IPS DF 6.9 (cell line): ENCODE measurements at regions not wholly inside any gene's neighbourhood (a gene's known extent, or its start where the extent isn't known, plus 50 kb on each side); places are given as distances from the start of the nearest gene placed in this dataset.
A peak's percentile ranks its signal among the peaks of the same experiment; 100 is the strongest.

Experiments
- DNase-seq: peaks from one replicate; pipeline ENCODE4 v3.0.0-alpha.2; 2013; ENCODE audit warnings: low read depth, low spot score
- H3K27ac ChIP-seq: one replicate; pipeline ENCODE4 v1.5.1; 2013; ENCODE audit warnings: low read length, control low read depth
- H3K27me3 ChIP-seq: 2 replicates; pipeline ENCODE4 v1.6.1; 2013; ENCODE audit warnings: mild to moderate bottlenecking, low read length; ENCODE audit not compliant: control insufficient read depth, insufficient read depth
- H3K36me3 ChIP-seq: 2 replicates; pipeline ENCODE4 v1.6.1; 2013; ENCODE audit warnings: low read length; ENCODE audit not compliant: control insufficient read depth, insufficient read depth
- H3K4me1 ChIP-seq: 2 replicates; pipeline ENCODE4 v1.6.1; 2013; ENCODE audit warnings: low read length; ENCODE audit not compliant: control insufficient read depth, insufficient read depth
- H3K4me3 ChIP-seq: 2 replicates; pipeline ENCODE4 v1.5.1; 2013; ENCODE audit warnings: mild to moderate bottlenecking, low read length
- H3K9me3 ChIP-seq: 2 replicates; pipeline ENCODE4 v1.6.1; 2013; ENCODE audit warnings: low read length, inconsistent platforms; ENCODE audit not compliant: control insufficient read depth, insufficient read depth
- WGBS: extraction: QIAGEN DNeasy Blood & Tissue Kit; methylation state at CpG from one replicate; pipeline ENCODE4 v1.1.7; 2013; ENCODE audit warnings: mixed read lengths, missing lambda C conversion rate; ENCODE audit not compliant: insufficient read length, insufficient coverage; 5-methylcytosine and 5-hydroxymethylcytosine counted together

DNA sequence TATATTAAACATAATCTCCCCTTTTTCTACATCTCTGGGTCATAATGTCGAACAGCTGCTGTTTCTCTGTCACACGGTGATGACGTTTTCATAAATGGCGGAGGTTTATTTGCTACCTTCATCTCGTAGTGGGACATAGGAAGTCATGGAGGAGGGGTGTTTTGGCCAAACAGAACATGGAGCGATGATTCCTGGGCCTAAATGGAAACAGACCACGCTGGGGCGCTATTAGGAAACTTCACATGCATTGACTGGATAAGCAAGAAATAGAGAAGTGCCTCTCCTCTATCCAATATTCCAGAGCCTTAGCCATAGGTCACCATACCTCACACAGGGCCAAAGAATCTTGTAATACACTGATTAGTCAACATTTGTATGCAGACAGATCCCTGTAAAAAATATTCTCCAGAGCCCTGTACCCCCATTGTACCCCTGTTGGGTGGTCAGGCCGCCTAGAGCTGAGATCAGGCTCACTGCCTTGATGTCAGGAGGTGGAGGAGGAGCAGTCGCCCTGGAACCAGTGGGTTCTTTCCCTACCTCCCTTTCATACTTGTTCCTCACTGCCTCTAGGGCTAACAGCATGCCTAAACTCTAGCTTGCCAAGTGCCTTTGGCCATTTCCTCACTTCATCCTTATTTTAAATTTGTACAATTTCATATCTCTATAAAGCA lies 77.8 kb upstream of the SPIN1 start:
- H3K27me3 ChIP-seq, result no peaks in the 10 kb centered on the region
- DNase-seq, result peak; percentile 75
- peaks cover 3% of the 10 kb centered on the region; the same call in 1 of the 2 replicates for H3K4me1 ChIP-seq
- no CpG with 5 or more reads among the region's 10 CpGs for WGBS
- no peaks in the 10 kb centered on the region for H3K9me3 ChIP-seq
- no peak overlapping the region for H3K4me3 ChIP-seq
- H3K27ac ChIP-seq, result no peak overlapping the region
- H3K36me3 ChIP-seq, result no peaks in the 10 kb centered on the region

DNA sequence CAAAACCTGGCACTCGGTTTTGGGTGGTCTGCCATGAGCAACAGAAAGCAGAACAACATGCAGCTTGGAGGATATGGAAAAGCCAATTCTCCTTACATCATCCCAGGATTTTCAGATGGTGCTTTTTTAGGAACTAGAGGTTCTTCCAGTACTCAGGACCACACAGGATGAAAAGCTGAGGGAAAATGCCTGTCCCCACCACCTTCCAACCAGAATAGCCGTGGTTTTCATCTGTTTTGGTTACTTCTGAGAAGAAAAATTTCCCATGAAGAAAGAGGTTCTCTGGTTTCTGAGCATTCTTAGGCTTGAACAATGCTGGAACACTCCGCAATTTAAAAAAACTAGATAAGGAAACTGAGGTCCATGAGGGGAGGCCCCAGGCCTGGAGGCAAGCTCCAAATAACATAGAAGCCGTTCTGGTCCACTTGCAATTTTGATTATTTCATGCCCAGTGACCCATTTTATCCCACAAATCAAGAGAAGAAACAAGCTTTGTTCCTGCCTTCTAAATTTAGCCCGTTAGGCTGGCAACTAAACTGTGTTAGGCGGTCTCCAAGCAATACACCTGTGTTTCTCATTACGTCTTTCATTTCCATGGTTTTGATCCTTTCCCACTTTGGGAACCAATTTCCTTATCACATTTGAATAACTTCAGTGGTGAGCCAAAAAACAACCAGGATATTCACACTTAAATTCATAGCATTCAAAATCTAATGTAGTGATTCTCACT lies 79.2 kb upstream of the SPIN1 start:
- H3K27ac ChIP-seq, result no peak overlapping the region
- peaks cover 3% of the 10 kb centered on the region; the same call in 1 of the 2 replicates for H3K4me1 ChIP-seq
- WGBS, result no CpG with 5 or more reads among the region's 7 CpGs
- no peak for DNase-seq
- no peaks in the 10 kb centered on the region for H3K36me3 ChIP-seq
- no peaks in the 10 kb centered on the region for H3K27me3 ChIP-seq
- no peaks in the 10 kb centered on the region for H3K9me3 ChIP-seq
- H3K4me3 ChIP-seq, result no peak overlapping the region

DNA sequence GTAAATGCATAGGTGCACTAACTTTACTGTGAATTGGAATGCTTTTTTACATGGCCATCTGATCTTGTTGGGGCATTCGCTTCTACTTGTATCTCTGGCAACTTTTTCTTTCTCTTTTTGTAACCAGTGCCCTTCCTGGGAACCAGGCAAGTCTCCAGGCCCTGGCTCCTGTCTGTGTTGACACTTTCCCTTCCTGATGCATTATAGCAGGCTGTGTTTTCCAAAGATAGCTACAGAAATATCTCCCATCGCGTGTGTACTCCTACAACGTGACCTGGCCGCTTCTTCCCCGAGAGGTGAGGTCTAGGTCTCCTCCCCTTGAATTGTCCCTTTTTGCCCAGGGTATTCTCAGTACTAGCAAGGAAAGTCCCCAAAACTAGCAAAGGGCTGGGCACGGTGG lies 81.1 kb upstream of the SPIN1 start:
- no peak overlapping the region for H3K27ac ChIP-seq
- no peaks in the 10 kb centered on the region; the same call in 1 of the 2 replicates for H3K4me1 ChIP-seq
- H3K27me3 ChIP-seq, result no peaks in the 10 kb centered on the region
- H3K9me3 ChIP-seq, result no peaks in the 10 kb centered on the region
- H3K4me3 ChIP-seq, result no peak overlapping the region
- no peaks in the 10 kb centered on the region for H3K36me3 ChIP-seq
- DNase-seq, result no peak
- no CpG with 5 or more reads among the region's 7 CpGs for WGBS

DNA sequence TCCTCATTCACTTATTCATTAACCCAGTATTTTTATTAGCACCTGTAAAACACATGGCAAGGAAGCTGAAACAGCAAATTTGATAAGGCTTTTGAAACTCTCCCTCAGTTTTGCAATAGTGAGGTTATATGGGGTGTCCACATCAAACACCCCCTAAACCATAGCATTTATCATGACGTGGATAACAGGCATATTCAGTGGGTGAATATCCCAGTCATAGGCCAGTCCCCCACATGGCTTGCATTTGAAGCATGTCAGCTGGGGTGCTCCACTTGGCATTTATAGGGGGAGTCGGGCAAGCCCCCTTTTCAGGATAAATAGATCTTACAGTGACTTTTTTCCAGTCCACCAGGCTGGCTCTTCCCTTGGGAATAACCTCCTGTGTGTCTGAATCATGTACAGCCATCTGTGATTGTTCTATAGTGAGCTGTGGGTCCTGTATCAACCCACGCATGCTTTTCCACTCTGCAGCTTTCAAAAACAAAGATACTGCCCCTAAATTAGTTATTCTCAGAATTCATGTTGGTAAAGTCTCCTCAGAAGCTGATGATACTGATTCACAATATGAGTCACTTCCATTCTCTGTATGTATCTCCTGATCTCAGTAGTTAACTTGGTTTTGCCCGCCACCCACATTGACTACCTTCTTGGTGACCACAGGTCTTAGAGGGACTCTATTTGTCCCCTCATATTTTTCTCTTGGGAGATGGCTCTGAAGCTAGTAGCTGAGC lies 84.4 kb upstream of the SPIN1 start:
- no peaks in the 10 kb centered on the region for H3K4me1 ChIP-seq
- no peaks in the 10 kb centered on the region for H3K27me3 ChIP-seq
- no peaks in the 10 kb centered on the region for H3K36me3 ChIP-seq
- no peak overlapping the region for H3K27ac ChIP-seq
- DNase-seq, result no peak
- H3K9me3 ChIP-seq, result no peaks in the 10 kb centered on the region
- no CpG with 5 or more reads among the region's 4 CpGs for WGBS
- H3K4me3 ChIP-seq, result no peak overlapping the region

DNA sequence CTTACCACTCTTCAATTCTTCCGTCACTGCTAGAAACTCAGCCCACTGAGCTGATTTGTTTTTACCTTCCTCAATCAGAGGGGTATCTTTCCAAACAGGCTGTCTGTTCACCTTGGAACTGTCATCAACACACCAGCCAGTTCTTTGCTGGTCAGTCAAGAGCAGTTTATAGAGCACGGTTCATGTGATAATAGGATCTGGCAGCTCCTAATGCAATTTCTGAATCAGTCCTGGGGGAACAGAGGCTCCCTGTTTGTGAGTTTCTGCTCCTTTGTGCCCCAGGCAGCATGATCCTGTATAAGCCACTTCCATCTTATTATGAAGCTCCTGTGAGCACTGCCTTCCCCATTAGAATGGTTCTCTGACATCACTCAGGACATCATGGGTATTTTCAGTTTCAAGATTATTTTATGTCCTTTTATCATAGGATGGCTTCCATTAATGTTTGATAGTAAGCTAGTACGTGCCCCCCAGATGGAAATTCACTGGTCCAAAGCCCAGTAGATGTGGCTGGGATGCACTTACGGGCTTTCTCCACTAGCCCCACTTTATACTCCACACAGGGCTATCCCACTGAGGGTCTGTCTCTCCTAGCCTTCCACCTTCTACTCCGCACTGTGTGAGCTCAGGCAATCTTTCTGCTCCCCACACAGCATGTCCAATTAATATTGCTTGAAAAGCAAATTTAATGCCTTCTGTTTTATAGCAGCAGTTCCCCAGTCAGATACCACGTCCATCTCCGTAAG lies 85.5 kb upstream of the SPIN1 start:
- H3K27me3 ChIP-seq, result no peaks in the 10 kb centered on the region
- no peak overlapping the region for H3K27ac ChIP-seq
- no peak overlapping the region for H3K4me3 ChIP-seq
- H3K4me1 ChIP-seq, result no peaks in the 10 kb centered on the region
- no peaks in the 10 kb centered on the region for H3K36me3 ChIP-seq
- no peak for DNase-seq
- no peaks in the 10 kb centered on the region for H3K9me3 ChIP-seq
- WGBS, result 100% methylated on average over 2 of the region's 7 CpGs

DNA sequence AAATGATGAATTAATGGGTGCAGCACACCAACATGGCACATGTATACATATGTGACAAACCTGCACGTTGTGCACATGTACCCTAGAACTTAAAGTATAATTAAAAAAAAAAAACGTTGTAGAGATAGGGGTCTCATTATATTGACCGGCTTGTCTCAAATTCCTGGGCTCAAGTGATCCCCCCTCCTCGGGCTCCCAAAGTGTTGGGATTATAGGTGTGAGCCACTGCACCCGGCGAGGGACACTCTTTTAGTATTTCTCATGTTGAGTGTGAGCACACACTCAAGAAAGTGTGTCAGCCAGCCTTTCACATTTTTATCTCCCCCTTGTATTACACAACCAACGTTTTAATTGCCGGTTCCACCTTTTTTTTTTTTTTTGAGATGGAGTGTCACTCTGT lies 87.7 kb upstream of the SPIN1 start:
- H3K9me3 ChIP-seq, result no peaks in the 10 kb centered on the region
- no peak overlapping the region for H3K27ac ChIP-seq
- no peak overlapping the region for H3K4me3 ChIP-seq
- no peak for DNase-seq
- H3K27me3 ChIP-seq, result no peaks in the 10 kb centered on the region
- H3K36me3 ChIP-seq, result no peaks in the 10 kb centered on the region
- no CpG with 5 or more reads among the region's 8 CpGs for WGBS
- no peaks in the 10 kb centered on the region for H3K4me1 ChIP-seq

DNA sequence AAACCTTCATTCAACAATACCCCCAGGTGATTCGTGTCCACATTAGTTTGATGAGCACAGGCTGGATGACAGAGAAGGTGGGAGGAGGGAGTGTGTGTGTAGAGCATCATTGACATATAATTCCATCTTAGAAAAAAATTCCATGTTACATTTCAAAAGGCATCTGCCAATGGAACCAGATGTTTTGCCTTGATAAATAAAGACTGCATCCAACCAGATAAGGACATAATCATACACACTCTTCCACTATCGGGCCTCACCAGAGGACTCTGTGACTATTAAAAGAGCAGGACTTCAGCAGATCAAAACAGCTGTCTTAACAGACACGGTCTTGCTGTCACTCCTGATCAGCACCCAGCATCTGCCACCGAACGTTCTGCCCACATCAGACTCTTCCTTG lies 96.4 kb upstream of the SPIN1 start:
- H3K4me1 ChIP-seq, result no peaks in the 10 kb centered on the region
- H3K36me3 ChIP-seq, result no peaks in the 10 kb centered on the region
- WGBS, result no CpG with 5 or more reads among the region's 5 CpGs
- H3K27me3 ChIP-seq, result no peaks in the 10 kb centered on the region
- no peak overlapping the region for H3K4me3 ChIP-seq
- no peak overlapping the region for H3K27ac ChIP-seq
- no peaks in the 10 kb centered on the region for H3K9me3 ChIP-seq
- no peak for DNase-seq

DNA sequence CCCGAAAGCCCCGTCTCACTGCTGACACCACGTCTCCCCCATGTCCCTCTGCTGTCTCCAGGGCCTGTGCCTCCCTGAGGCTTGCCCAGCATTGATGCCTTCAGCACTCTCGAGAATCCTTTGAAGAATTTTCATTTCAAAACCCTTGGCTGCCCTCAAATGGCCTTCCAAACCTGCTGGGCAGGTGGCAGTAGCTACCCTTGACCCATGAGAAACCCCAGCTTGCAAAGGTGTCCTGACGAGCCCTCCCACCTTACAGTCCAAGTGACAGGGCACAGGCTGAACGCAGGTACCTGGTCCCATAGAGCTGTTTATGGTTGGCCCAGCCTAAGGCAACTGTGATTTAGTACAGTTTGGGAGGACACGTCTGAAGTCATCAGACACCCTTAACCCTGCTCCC lies 97.2 kb upstream of the SPIN1 start:
- Histone ChIP-seq H3K4me3 (no peak overlapping the region), H3K36me3 (no peaks in the 10 kb centered on the region), H3K27ac (no peak overlapping the region), H3K27me3 (no peaks in the 10 kb centered on the region), H3K4me1 (no peaks in the 10 kb centered on the region), H3K9me3 (no peaks in the 10 kb centered on the region)
- WGBS, result no CpG with 5 or more reads among the region's 7 CpGs
- no peak for DNase-seq

DNA sequence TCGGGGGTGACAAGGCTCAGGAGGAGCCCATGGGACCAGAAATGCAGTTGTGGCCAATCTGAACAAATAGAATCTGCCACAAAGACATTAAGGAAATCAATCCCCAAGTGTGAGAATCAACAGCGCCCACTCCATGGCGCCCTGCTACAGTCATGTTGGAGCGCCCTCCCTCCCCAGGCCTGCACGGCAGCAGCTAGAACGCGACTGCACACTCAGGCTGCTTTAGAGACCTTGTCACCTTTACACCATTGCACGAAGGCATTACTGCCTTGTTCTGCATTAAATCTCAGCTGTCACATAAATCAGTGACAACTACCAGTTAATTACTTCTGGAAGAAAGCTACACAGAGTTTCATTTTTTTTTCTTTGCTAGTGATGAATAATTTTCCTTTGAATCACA lies 98.7 kb upstream of the SPIN1 start:
- no peak for DNase-seq
- no peak overlapping the region for H3K4me3 ChIP-seq
- no peaks in the 10 kb centered on the region for H3K9me3 ChIP-seq
- no peak overlapping the region for H3K27ac ChIP-seq
- WGBS, result no CpG with 5 or more reads among the region's 8 CpGs
- no peaks in the 10 kb centered on the region for H3K36me3 ChIP-seq
- H3K27me3 ChIP-seq, result no peaks in the 10 kb centered on the region
- no peaks in the 10 kb centered on the region for H3K4me1 ChIP-seq

DNA sequence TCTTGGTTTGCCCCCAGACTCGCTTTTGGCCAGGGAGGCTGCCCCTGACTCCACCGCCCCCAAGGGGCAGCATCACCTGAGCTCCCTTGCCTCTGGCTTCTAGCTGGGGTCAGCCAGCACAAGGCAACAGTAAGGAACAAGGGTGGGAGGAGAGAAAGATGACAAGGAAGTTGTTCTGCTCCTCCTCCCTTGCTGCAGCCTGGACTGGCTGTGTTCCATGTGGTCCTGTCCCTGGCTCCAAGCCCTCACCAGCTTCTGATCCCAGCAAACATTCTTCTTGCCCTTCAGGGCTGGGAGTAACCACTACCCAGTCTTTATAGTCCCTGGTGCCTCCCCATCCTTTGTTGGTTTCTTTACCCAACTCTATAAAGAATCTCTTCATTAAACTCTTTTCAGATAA lies 100.3 kb upstream of the SPIN1 start:
- Histone ChIP-seq H3K27ac (no peak overlapping the region), H3K4me1 (no peaks in the 10 kb centered on the region), H3K9me3 (0 out of 2 replicates have a peak, but pooled peaks cover 1% of the 10 kb centered on the region), H3K27me3 (no peaks in the 10 kb centered on the region), H3K36me3 (no peaks in the 10 kb centered on the region), H3K4me3 (no peak overlapping the region)
- WGBS, result no CpG with 5 or more reads among the region's 2 CpGs
- DNase-seq, result no peak
